H1 (cell line): ENCODE measurements at regions not wholly inside any gene's neighbourhood (a gene's known extent, or its start where the extent isn't known, plus 50 kb on each side); places are given as distances from the start of the nearest gene placed in this dataset.

Source experiments
- CTCF ChIA-PET: fragments of 300-600 bp; sonication (Branson Sonifier 250); formaldehyde crosslinking; loops from one replicate; lab custom pipeline; 2021; ENCODE audit not compliant: partially characterized antibody; lab: Charles Lee
- POLR2A ChIA-PET: fragments of 300-600 bp; sonication (Branson Sonifier 250); formaldehyde crosslinking; loops from one replicate; lab custom pipeline; 2021; ENCODE audit warnings: inconsistent platforms; ENCODE audit not compliant: partially characterized antibody; lab: Charles Lee
- DNase-seq, 2 experiments: peaks; one replicate each; pipeline versions ENCODE4 v3.0.0 to v3.0.0-alpha.2; 2010 to 2022; ENCODE audit warnings: low spot score in 2 of 2, low read depth in 1 of 2, mixed read lengths in 1 of 2
- FAIRE-seq: peaks from 2 replicates; lab custom pipeline; 2011; peaks lifted over from hg19 to GRCh38; lab: Jason Lieb, UNC
- H2AFZ ChIP-seq: 2 replicates; pipeline ENCODE4 v1.8.1; 2012; ENCODE audit warnings: low read length, inconsistent platforms
- H2AK5ac ChIP-seq: 2 replicates; pipeline ENCODE4 v1.6.1; 2013; ENCODE audit warnings: low read depth, low read length
- H2BK120ac ChIP-seq: replicated peaks from 2 replicates; pipeline ENCODE3; 2013; ENCODE audit warnings: low read depth, low read length, inconsistent platforms
- H2BK12ac ChIP-seq: 2 replicates; pipeline ENCODE4 v1.6.1; 2013; ENCODE audit warnings: low read depth, low read length
- H2BK15ac ChIP-seq: 2 replicates; pipeline ENCODE4 v1.6.1; 2013; ENCODE audit warnings: low read length
- H2BK20ac ChIP-seq: 2 replicates; pipeline ENCODE4 v1.6.1; 2013; ENCODE audit warnings: low read length
- H2BK5ac ChIP-seq: 2 replicates; pipeline ENCODE4 v1.6.1; 2013; ENCODE audit warnings: low read depth, low read length
- H3K14ac ChIP-seq: 2 replicates; pipeline ENCODE4 v1.6.1; 2013; ENCODE audit warnings: inconsistent platforms; ENCODE audit not compliant: insufficient read length
- H3K18ac ChIP-seq: 2 replicates; pipeline ENCODE4 v1.6.1; 2013; ENCODE audit warnings: low read length; ENCODE audit errors: extremely low read depth
- H3K23ac ChIP-seq: 2 replicates; pipeline ENCODE4 v1.6.1; 2013; ENCODE audit warnings: inconsistent platforms; ENCODE audit not compliant: insufficient read length
- H3K23me2 ChIP-seq: 2 replicates; pipeline ENCODE4 v1.6.1; 2013; ENCODE audit warnings: low read depth, low read length
- H3K27ac ChIP-seq: 2 replicates; pipeline ENCODE4 v1.6.1; 2011; ENCODE audit warnings: low read depth, low read length, inconsistent platforms
- H3K27me3 ChIP-seq, 4 experiments: replicated peaks in 1 of 4; 1 replicate in 1 of 4; 2 replicates in 3 of 4; pipeline versions ENCODE4 v1.6.1 to v1.8.1; 2011 to 2013; ENCODE audit warnings: low read length in 3 of 4, mild to moderate bottlenecking in 3 of 4, inconsistent platforms in 2 of 4, mixed read lengths in 2 of 4, moderate library complexity in 1 of 4; ENCODE audit not compliant: control insufficient read depth in 3 of 4, insufficient read depth in 3 of 4; ENCODE audit errors: extremely low read depth in 1 of 4
- H3K36me3 ChIP-seq, 4 experiments: 2 replicates each; pipeline versions ENCODE4 v1.6.1 to v1.8.1; 2011 to 2013; ENCODE audit warnings: mild to moderate bottlenecking in 4 of 4, low read length in 3 of 4, moderate library complexity in 2 of 4, control low read depth in 1 of 4, inconsistent platforms in 1 of 4; ENCODE audit not compliant: insufficient read depth in 4 of 4, control insufficient read depth in 2 of 4
- H3K4ac ChIP-seq: replicated peaks from 2 replicates; pipeline ENCODE3; 2013; ENCODE audit warnings: low read length, low read depth, mixed read lengths, inconsistent platforms; ENCODE audit not compliant: insufficient read length
- H3K4me1 ChIP-seq, 4 experiments: replicated peaks in 1 of 4; 1 replicate in 1 of 4; 2 replicates in 3 of 4; pipeline versions ENCODE4 v1.6.1 to v1.8.1; 2011 to 2013; ENCODE audit warnings: low read length in 3 of 4, inconsistent platforms in 2 of 4, mixed read lengths in 1 of 4; ENCODE audit not compliant: insufficient read depth in 4 of 4, control insufficient read depth in 3 of 4
- H3K4me2 ChIP-seq, 2 experiments: 2 replicates each; pipeline versions ENCODE4 v1.6.1 to v1.8.1; 2011 to 2013; ENCODE audit warnings: low read depth in 2 of 2, low read length in 2 of 2, control low read depth in 1 of 2, inconsistent platforms in 1 of 2, mild to moderate bottlenecking in 1 of 2; ENCODE audit not compliant: insufficient read depth in 1 of 2
- H3K4me3 ChIP-seq, 4 experiments: fragments of 200-600, 300-600 bp in 1 of 4; sonication (generic), shearing (Covaris generic), sonication (Bioruptor Twin) in 1 of 4; 2 replicates each; pipeline versions ENCODE4 v1.5.1 to v1.8.1; 2011 to 2016; ENCODE audit warnings: low read length in 4 of 4, low read depth in 3 of 4, control low read depth in 2 of 4, inconsistent platforms in 2 of 4, mild to moderate bottlenecking in 2 of 4, mixed read lengths in 1 of 4, moderate library complexity in 1 of 4; ENCODE audit not compliant: insufficient read depth in 2 of 4; ENCODE audit errors: extremely low read depth in 1 of 4
- H3K56ac ChIP-seq: replicated peaks from 2 replicates; pipeline ENCODE3; 2013; ENCODE audit warnings: low read depth, mild to moderate bottlenecking, mixed read lengths, low read length, inconsistent platforms; ENCODE audit not compliant: insufficient read length
- H3K79me1 ChIP-seq: 2 replicates; pipeline ENCODE4 v1.6.1; 2013; ENCODE audit warnings: low read depth, low read length, control low read depth
- H3K79me2 ChIP-seq, 2 experiments: 2 replicates each; pipeline versions ENCODE4 v1.6.1 to v1.8.1; 2012 to 2013; ENCODE audit warnings: low read length in 2 of 2, mild to moderate bottlenecking in 2 of 2, inconsistent platforms in 1 of 2; ENCODE audit not compliant: insufficient read depth in 2 of 2, control insufficient read depth in 1 of 2
- H3K9ac ChIP-seq, 4 experiments: replicated peaks in 1 of 4; 1 replicate in 1 of 4; 2 replicates in 3 of 4; pipeline versions ENCODE4 v1.6.1 to v1.8.1; 2011 to 2013; ENCODE audit warnings: low read depth in 3 of 4, low read length in 3 of 4, control low read depth in 2 of 4, mild to moderate bottlenecking in 2 of 4, moderate library complexity in 2 of 4, inconsistent platforms in 1 of 4; ENCODE audit errors: extremely low read depth in 1 of 4
- H3K9me3 ChIP-seq, 2 experiments: 2 replicates each; pipeline versions ENCODE4 v1.6.1 to v1.8.1; 2012 to 2013; ENCODE audit warnings: mild to moderate bottlenecking in 2 of 2, moderate library complexity in 2 of 2, control low read depth in 1 of 2, inconsistent platforms in 1 of 2, low read depth in 1 of 2, low read length in 1 of 2, mixed read lengths in 1 of 2; ENCODE audit not compliant: insufficient read depth in 2 of 2
- H4K20me1 ChIP-seq, 2 experiments: replicated peaks in 1 of 2; 2 replicates each; pipeline versions ENCODE3 to v1.8.1; 2011 to 2013; ENCODE audit warnings: inconsistent platforms in 2 of 2, low read length in 2 of 2, mild to moderate bottlenecking in 1 of 2; ENCODE audit not compliant: insufficient read depth in 2 of 2, control insufficient read depth in 1 of 2
- H4K5ac ChIP-seq: 2 replicates; pipeline ENCODE4 v1.6.1; 2013; ENCODE audit warnings: low read length, low read depth, mixed read lengths, inconsistent platforms; ENCODE audit not compliant: insufficient read length
- H4K8ac ChIP-seq: 2 replicates; pipeline ENCODE4 v1.8.0; 2013; ENCODE audit warnings: mild to moderate bottlenecking, moderate library complexity, low read length, inconsistent platforms; ENCODE audit not compliant: insufficient read depth; ENCODE audit errors: extremely low read depth
- H4K91ac ChIP-seq: replicated peaks from 2 replicates; pipeline ENCODE3; 2013; ENCODE audit warnings: low read length, mixed read lengths, inconsistent platforms; ENCODE audit not compliant: insufficient read length
- EP300 ChIP-seq, 2 experiments: IDR thresholded peaks; 1 replicate in 1 of 2; 2 replicates in 1 of 2; pipeline ENCODE4 v1.6.1; 2011 to 2012; ENCODE audit warnings: low read depth in 2 of 2, low read length in 2 of 2, mild to moderate bottlenecking in 2 of 2, borderline replicate concordance in 1 of 2, inconsistent platforms in 1 of 2, moderate library complexity in 1 of 2
- KDM1A ChIP-seq: fragments of 200-600, 300-600 bp; sonication (generic); IDR thresholded peaks from 2 replicates; pipeline ENCODE4 v1.7.1; 2016; ENCODE audit warnings: mild to moderate bottlenecking, low read length, borderline replicate concordance
- NANOG ChIP-seq: IDR thresholded peaks from 2 replicates; pipeline ENCODE4 v1.6.1; 2011; ENCODE audit warnings: low read length, low read depth, mild to moderate bottlenecking, inconsistent platforms; ENCODE audit not compliant: insufficient read depth, poor library complexity, severe bottlenecking
- POLR2AphosphoS5 ChIP-seq: IDR thresholded peaks from 2 replicates; pipeline ENCODE4 v1.6.1; 2011; ENCODE audit warnings: low read depth, low read length
- RAD21 ChIP-seq, 2 experiments: IDR thresholded peaks in 1 of 2; conservative IDR thresholded peaks in 1 of 2; 2 replicates each; pipeline ENCODE4 v1.6.1; 2011; ENCODE audit warnings: low read depth in 2 of 2, low read length in 2 of 2, improper control_type of control experiment in 1 of 2, inconsistent platforms in 1 of 2, mild to moderate bottlenecking in 1 of 2, moderate library complexity in 1 of 2
- RFX5 ChIP-seq: IDR thresholded peaks from 2 replicates; pipeline ENCODE4 v1.6.1; 2011; ENCODE audit warnings: low read depth, low read length, improper control_type of control experiment, borderline replicate concordance
- SAP30 ChIP-seq: fragments of 300-600 bp; sonication (generic); IDR thresholded peaks from 2 replicates; pipeline ENCODE4 v1.7.1; 2012; ENCODE audit warnings: low read length, moderate library complexity, mild to moderate bottlenecking, inconsistent platforms; ENCODE audit not compliant: insufficient read depth, insufficient replicate concordance
- TEAD4 ChIP-seq: IDR thresholded peaks from 2 replicates; pipeline ENCODE4 v1.6.1; 2012; ENCODE audit warnings: low read depth, low read length, inconsistent platforms, mixed read lengths
- WGBS, 2 experiments: shearing (Covaris generic) in 1 of 2; methylation state at CpG; one replicate each; pipeline versions ENCODE4 v1.1.6 to v1.1.7; 2013 to 2015; ENCODE audit warnings: low lambda C conversion rate in 2 of 2, mixed read lengths in 2 of 2, inconsistent platforms in 1 of 2, low coverage in 1 of 2, missing lambda C conversion rate in 1 of 2; ENCODE audit not compliant: insufficient replicate concordance in 2 of 2, insufficient coverage in 1 of 2, insufficient read length in 1 of 2; ENCODE audit errors: extremely low coverage in 1 of 2, missing lambda C conversion rate in 1 of 2; 5-methylcytosine and 5-hydroxymethylcytosine counted together
- TF ChIP-seq, protein P1 (sequence below): IDR thresholded peaks from 2 replicates; pipeline ENCODE4 v1.6.1; 2012; ENCODE audit warnings: inconsistent platforms

DNA sequence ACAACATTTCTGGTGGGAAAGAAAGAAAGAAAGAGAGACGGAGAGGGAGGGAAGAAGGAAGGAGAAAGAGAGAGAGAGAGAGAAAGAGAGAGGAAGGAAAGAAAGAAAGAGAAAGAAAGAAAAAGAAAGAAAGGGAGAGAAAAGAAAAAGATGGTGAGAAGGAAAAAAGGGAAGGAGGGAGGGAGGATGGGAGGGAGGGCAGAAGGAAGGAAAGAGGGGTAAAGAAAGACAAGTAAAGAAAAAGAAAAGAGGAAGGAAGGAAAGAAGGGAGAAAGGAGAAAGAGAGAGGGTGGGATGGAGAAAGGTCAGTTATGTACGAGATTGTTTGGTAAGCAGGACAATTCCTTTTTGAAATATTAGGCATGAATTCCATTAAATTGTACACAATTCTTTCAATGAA lies 145.3 kb downstream of the SPRY2 start:
- no peak overlapping the region for H3K4me2 ChIP-seq

More for the DNA sequence above, 145.3 kb downstream of the SPRY2 start:
- Histone ChIP-seq H3K4me3 (no peak overlapping the region), H4K8ac (no peak overlapping the region), H3K79me2 (no peaks in the 10 kb centered on the region), H2AFZ (no peak overlapping the region), H3K4ac (no peak overlapping the region), H2AK5ac (no peak overlapping the region), H4K20me1 (no peaks in the 10 kb centered on the region), H2BK20ac (no peak overlapping the region), H3K56ac (no peak overlapping the region), H3K23me2 (no peaks in the 10 kb centered on the region), H4K91ac (no peak overlapping the region), H2BK15ac (no peak overlapping the region), H3K79me1 (no peaks in the 10 kb centered on the region), H3K4me1 (peaks cover 0 to 3% (median 0%) of the 10 kb centered on the region in 4 experiments; a peak in 1 of 7 replicates), H4K5ac (no peak overlapping the region), H3K36me3 (no peaks in the 10 kb centered on the region), H3K27ac (no peak overlapping the region), H3K23ac (no peak overlapping the region), H3K18ac (no peak overlapping the region), H3K27me3 (no peaks in the 10 kb centered on the region), H2BK5ac (no peak overlapping the region), H2BK120ac (no peak overlapping the region), H3K9me3 (no peaks in the 10 kb centered on the region), H3K14ac (no peak overlapping the region), H3K9ac (no peak overlapping the region)
- ChIA-PET CTCF (no interaction called here), POLR2A (no interaction called here)
- DNase-seq (no peak), FAIRE-seq (no peak)
- WGBS, 2 experiments = 81% methylated on average over 2 of the region's 2 CpGs; no CpG with 5 or more reads in 1 of the 2 experiments
- TF ChIP-seq SAP30 (no peak), KDM1A (no peak), RFX5 (no peak), NANOG (no peak), EP300 (IDR thresholded peaks at IDR 0.05; ENCODE audit: borderline replicate concordance in 1 of 2, low read depth in 2 of 2, low read length in 2 of 2) (no peak), RAD21 (IDR thresholded peaks at IDR 0.05 in 1 of 2, conservative IDR thresholded peaks at IDR 0.05 in 1 of 2; ENCODE audit: low read depth in 2 of 2, low read length in 2 of 2) (no peak), TEAD4 (no peak), POLR2AphosphoS5 (no peak)
- TF ChIP-seq, protein P1, sequence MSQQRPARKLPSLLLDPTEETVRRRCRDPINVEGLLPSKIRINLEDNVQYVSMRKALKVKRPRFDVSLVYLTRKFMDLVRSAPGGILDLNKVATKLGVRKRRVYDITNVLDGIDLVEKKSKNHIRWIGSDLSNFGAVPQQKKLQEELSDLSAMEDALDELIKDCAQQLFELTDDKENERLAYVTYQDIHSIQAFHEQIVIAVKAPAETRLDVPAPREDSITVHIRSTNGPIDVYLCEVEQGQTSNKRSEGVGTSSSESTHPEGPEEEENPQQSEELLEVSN = no peak
- TF ChIP-seq, all 59 proteins: peak for 0
- H2BK12ac ChIP-seq = no peak overlapping the region
